Ascending aorta (tissue), 2 donors: ENCODE measurements at regions not wholly inside any gene's neighbourhood (a gene's known extent, or its start where the extent isn't known, plus 50 kb on each side); places are given as distances from the start of the nearest gene placed in this dataset.

Source experiments
- DNase-seq, 2 donors: peaks; one replicate each; pipeline ENCODE4 v3.0.0-alpha.2; 2019; ENCODE audit warnings: low spot score in 2 of 2
- H3K27ac ChIP-seq, 2 donors: fragments of 200-600 bp; sonication (generic); one replicate each; pipeline ENCODE4 v1.5.1; 2016 to 2017; ENCODE audit warnings: mild to moderate bottlenecking in 1 of 2
- H3K27me3 ChIP-seq: fragments of 200-600 bp; sonication (generic); one replicate; pipeline ENCODE4 v1.5.1; 2017
- H3K36me3 ChIP-seq, 2 donors: fragments of 200-600 bp; sonication (generic); one replicate each; pipeline ENCODE4 v1.5.1; 2016
- H3K4me1 ChIP-seq, 2 donors: fragments of 200-600 bp; sonication (generic); one replicate each; pipeline ENCODE4 v1.5.1; 2016 to 2017; ENCODE audit warnings: mild to moderate bottlenecking in 1 of 2
- H3K4me3 ChIP-seq, 2 donors: fragments of 200-600 bp; sonication (generic); one replicate each; pipeline ENCODE4 v1.5.1; 2016 to 2017; ENCODE audit warnings: mild to moderate bottlenecking in 1 of 2
- H3K9me3 ChIP-seq, 2 donors: fragments of 200-600 bp; sonication (generic); one replicate each; pipeline ENCODE4 v1.5.1; 2016
- intact Hi-C: fragments of 100-400 bp; cut with DNase I; formaldehyde crosslinking; loops from one replicate; pipeline ENCODE4 v1.15.1; 2023
- TF ChIP-seq, protein P1 (sequence below), 3 experiments: fragments of 200-600 bp in 2 of 3; fragments of 450-650 bp in 1 of 3; sonication (generic) in 2 of 3; IDR thresholded peaks; one replicate each; pipeline ENCODE4 v1.5.1; 2016 to 2019; ENCODE audit warnings: antibody characterized with exemption in 3 of 3, mild to moderate bottlenecking in 1 of 3, moderate library complexity in 1 of 3

DNA sequence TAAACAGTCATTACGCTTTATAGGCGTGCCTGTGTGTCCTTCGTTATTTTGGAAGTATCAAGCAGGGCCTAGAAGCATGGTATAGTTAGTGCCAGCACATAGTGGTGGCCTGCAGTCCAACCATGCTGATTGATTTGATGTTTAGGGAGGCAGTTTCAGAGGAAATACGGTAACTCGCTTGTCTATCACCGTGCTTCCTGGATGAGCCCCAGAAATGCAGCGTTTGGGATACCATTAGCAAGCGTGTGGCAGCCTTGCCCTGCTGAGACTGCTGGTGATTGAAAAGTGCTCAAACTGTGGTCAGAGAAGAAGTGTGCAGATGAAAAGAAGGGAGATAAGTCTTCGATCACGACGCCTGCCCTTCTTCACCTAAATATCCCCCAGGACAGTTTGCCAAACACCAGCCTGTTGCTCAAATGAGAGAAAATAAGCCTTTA, 158.4 kb downstream of the CHIC2 start:
- intact Hi-C loops = loop anchor here (5.0 kb wide), 4 partner anchors 199 to 889 kb away; partner anchors contain the start of gene SCFD2
- Histone ChIP-seq H3K4me1 (peaks cover 0 to 4% of the 10 kb centered on the region in 2 donors), H3K4me3 (peak overlapping the region; percentile 17 to 59), H3K27me3 (no peaks in the 10 kb centered on the region), H3K36me3 (no peaks in the 10 kb centered on the region), H3K27ac (peak overlapping the region; percentile 24 to 48), H3K9me3 (no peaks in the 10 kb centered on the region)
- TF ChIP-seq, protein P1, sequence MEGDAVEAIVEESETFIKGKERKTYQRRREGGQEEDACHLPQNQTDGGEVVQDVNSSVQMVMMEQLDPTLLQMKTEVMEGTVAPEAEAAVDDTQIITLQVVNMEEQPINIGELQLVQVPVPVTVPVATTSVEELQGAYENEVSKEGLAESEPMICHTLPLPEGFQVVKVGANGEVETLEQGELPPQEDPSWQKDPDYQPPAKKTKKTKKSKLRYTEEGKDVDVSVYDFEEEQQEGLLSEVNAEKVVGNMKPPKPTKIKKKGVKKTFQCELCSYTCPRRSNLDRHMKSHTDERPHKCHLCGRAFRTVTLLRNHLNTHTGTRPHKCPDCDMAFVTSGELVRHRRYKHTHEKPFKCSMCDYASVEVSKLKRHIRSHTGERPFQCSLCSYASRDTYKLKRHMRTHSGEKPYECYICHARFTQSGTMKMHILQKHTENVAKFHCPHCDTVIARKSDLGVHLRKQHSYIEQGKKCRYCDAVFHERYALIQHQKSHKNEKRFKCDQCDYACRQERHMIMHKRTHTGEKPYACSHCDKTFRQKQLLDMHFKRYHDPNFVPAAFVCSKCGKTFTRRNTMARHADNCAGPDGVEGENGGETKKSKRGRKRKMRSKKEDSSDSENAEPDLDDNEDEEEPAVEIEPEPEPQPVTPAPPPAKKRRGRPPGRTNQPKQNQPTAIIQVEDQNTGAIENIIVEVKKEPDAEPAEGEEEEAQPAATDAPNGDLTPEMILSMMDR (IDR thresholded peaks at IDR 0.05) = no peak
- no peak for DNase-seq

DNA sequence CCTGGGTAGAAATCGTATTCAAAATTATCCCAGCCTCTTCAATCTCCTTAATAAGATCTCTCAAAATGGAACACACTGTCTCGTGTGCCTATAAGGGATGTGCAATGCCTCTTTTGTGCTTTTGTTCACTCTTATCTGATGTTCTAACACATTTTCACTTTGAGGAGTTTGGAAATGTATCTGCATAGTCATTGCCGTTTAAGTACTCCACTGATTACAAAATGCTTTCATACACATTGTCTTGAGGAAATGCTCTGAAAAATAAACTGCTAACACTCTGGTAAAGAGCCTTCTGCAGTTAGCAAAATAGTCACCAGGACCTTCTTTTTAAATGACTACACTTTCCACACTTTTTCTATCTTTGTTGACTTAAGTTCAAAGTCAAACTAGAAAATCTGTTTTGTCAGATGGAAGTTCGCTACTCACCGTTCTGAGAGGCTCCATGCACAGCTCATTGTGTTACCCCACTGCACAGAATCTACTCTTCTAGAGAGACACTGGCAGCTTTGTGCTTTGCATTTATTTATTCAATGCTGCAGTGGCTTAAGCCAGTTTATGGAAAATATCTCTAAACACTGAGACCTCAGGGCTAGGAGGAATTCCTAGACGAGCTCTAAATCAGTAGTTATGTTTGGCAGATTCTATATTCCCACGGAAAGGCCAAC, 159.0 kb downstream of the CHIC2 start:
- no peaks in the 10 kb centered on the region for H3K27me3 ChIP-seq
- TF ChIP-seq, protein P1 (IDR thresholded peaks at IDR 0.05) = no peak
- peaks cover 0 to 10% of the 10 kb centered on the region in 2 donors for H3K4me1 ChIP-seq
- H3K27ac ChIP-seq = peak overlapping the region in 1 of 2 donors; percentile 11
- intact Hi-C loops = loop anchor here (5.0 kb wide), 4 partner anchors 198 to 888 kb away; partner anchors contain the start of gene SCFD2
- no peak for DNase-seq
- no peaks in the 10 kb centered on the region for H3K36me3 ChIP-seq
- H3K9me3 ChIP-seq = no peaks in the 10 kb centered on the region
- peak overlapping the region; percentile 17 to 59 for H3K4me3 ChIP-seq

DNA sequence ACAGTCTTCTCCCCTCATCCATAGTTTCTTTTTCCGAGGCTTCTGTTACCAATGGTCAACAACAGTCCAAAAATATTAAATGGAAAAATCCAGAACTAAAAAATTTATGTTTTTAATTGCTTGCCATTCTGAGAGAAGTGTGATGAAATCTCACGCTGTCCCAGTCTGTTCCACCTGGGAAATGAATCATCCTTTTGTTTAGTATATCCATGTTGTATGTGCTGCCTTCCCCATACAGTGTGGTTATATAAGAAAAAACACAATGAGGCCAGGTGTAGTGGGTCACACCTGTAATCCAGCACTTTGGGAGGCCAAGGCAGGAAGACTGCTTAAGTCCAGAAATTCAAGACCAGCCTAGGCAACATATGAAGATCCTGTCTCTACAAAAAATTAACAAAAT, 161.6 kb downstream of the CHIC2 start:
- Histone ChIP-seq H3K27ac (no peak overlapping the region), H3K9me3 (no peaks in the 10 kb centered on the region), H3K36me3 (no peaks in the 10 kb centered on the region), H3K27me3 (no peaks in the 10 kb centered on the region), H3K4me1 (peaks cover 0 to 8% of the 10 kb centered on the region in 2 donors), H3K4me3 (no peak overlapping the region)
- intact Hi-C loops = no loop called here
- DNase-seq = no peak
- TF ChIP-seq, protein P1 (IDR thresholded peaks at IDR 0.05) = no peak

DNA sequence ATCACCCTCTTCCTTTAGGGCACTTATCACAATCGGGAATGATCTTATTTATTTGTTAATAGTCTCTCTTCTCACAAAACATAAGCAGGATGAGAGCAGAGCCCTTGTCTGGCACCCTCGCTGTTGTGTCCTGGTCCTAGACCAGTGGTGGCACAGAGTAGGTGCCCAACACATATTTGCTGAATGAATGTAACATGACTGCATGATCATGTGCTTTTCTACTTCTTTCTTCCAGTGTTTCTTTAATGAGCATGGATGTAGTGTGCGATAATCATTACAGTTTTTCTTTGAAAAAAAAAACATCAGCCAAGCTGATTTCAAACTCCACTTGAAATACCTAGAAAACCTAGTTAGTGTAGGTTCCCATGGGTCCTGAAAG, 164.1 kb downstream of the CHIC2 start:
- peak overlapping the region; percentile 77 to 78 for H3K27ac ChIP-seq
- DNase-seq = no peak
- H3K27me3 ChIP-seq = no peaks in the 10 kb centered on the region
- H3K36me3 ChIP-seq = no peaks in the 10 kb centered on the region
- TF ChIP-seq, protein P1 (IDR thresholded peaks at IDR 0.05) = no peak
- H3K4me3 ChIP-seq = peak overlapping the region in 1 of 2 donors; percentile 40
- intact Hi-C loops = no loop called here
- peaks cover 0 to 9% of the 10 kb centered on the region in 2 donors for H3K4me1 ChIP-seq
- H3K9me3 ChIP-seq = no peaks in the 10 kb centered on the region

DNA sequence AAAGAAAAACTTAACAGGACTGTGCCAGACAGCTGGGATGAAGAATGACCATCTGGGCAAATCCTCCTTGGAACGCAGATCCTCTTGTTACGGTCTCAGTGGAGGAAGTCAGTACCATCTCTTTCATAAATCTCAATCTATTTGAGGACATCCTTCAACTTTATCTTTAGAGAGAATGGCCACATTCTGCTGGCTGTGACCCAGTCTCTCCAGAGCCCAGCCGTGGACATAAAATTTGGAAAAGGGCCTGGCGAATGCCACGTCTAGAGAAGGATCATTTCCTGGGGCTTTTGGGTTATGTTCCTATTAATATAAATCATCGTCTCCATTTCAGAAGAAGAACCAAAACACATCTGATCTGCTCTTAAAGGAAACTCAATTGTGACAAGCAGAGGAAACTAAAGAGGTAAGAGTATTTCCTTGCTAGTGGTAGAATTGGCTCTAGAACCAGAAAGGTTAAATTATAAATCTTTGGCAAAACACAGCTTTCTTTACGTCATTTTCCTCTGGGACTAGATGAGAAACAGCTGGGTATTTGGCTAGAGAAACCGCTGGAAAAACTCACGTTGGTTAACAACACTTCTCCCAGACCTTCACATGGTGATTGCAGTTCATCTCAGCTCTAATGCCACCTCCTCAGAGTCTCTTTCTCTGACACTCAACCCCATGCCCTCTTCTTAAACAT, 164.7 kb downstream of the CHIC2 start:
- Histone ChIP-seq H3K27me3 (no peaks in the 10 kb centered on the region), H3K4me1 (peaks cover 0 to 11% of the 10 kb centered on the region in 2 donors), H3K27ac (peak overlapping the region; percentile 77 to 78), H3K4me3 (peak overlapping the region in 1 of 2 donors; percentile 40), H3K9me3 (no peaks in the 10 kb centered on the region), H3K36me3 (no peaks in the 10 kb centered on the region)
- TF ChIP-seq, protein P1 (IDR thresholded peaks at IDR 0.05) = no peak
- DNase-seq = no peak
- intact Hi-C loops = no loop called here
